ENCODE measurements at regions not wholly inside any gene's neighbourhood (a gene's known extent, or its start where the extent isn't known, plus 50 kb on each side); places are given as distances from the start of the nearest gene placed in this dataset.

DNA sequence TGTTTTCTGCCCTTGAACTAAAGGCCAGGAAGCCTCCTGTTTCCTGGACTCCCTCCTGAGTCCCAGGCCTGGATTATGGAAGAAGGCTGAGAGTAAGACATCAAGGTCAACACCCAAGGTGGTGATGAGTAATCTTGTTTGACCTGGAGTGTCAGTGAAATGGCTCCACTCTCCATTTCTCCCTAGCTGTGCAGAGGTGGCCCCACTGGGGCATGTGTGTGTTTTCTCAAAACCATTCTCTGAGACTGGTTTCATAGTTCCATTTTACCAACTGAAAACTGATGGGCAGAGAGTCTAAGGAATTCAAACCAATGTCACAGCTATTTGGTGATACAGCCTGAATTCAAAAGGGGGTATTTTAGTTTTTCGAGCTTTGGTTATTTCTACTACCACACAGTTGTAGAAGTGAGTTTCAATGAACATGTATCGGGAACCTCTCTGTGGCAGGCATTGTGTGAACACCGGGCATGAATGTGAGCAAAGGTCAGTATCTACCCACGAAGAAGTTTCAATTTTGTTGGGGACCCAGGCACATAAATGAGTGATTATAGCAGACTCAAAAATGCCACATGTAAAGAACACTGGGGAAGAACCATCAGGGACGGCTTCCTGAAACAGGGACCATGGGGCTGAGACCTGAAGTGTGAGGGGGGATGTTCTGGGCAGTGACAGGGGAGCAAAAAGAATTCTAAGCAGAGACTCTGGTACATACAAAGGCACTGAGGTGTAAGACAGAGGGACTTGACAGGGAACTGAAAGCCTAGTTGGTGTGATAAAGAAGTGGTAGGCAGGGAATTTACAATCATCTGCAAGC lies 269.6 kb upstream of the KLF4 start:
- no peak for DNase-seq

DNA sequence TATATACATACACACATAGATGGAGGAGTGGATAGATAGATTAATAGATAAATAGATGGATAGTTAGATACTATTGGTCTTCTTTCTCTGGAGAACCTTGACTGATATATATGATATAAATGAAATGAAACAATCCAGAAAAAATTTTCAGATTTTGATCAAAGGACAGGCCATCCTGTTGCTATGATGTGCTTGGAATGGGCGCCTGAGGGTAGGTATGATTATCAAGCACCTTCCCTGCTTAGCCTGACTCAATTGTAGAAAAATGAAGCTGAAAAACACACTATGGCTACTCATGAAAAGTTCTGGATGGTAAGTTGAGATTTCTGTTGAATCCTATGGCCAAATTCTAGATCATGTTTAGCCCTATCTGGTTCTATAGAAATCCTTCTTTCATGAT lies 266.5 kb upstream of the KLF4 start:
- no peak for DNase-seq

DNA sequence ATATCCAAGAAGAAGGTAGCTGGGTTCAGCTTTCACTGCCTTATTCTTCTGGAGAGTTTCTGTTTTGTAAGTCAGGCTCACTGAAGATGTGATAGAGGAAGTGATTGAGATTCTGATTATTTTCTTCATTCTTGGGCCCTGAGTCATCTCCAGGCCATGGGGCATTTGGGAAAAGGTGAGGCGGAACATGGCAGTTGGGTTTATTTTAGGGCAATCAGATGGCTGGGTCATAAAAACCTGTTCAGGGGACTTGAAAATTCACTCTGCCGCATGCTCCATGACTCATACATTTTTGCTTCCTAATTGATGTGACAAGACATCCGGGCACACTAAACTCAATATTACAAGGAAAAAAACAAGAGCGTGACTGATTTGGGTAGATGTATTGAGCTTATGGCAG lies 265.7 kb upstream of the KLF4 start:
- DNase-seq = no peak

DNA sequence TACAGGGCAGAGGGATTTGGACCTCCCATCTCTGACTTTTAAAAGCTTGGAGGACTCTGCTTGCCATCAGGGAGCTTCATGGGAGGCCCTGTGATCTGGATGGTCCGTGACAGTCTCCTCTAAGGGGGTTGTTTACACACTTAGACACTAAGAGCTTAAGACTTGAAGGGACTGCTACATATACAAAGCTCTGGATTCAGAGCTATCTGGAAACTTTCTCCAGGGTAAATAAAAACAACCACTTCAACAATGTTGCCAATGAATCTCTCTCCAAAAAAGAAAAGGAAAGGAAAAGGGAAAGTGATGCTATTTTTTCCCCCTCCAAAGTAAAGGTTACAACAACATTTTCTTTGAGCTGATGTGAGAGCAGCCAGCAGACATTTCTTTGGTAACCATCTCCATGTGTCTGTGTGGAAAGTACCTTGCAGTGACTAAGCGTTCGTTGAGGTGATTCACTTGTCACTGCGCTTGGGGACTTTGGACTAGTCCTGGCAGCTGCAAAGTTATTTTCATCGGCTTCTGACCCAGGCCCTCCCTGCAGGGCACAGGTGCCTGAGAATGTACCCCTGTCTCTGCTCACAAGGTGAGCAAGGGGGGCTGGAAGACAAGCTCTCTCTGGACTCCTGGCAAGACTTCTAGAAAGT lies 262.1 kb upstream of the KLF4 start:
- DNase-seq = no peak

DNA sequence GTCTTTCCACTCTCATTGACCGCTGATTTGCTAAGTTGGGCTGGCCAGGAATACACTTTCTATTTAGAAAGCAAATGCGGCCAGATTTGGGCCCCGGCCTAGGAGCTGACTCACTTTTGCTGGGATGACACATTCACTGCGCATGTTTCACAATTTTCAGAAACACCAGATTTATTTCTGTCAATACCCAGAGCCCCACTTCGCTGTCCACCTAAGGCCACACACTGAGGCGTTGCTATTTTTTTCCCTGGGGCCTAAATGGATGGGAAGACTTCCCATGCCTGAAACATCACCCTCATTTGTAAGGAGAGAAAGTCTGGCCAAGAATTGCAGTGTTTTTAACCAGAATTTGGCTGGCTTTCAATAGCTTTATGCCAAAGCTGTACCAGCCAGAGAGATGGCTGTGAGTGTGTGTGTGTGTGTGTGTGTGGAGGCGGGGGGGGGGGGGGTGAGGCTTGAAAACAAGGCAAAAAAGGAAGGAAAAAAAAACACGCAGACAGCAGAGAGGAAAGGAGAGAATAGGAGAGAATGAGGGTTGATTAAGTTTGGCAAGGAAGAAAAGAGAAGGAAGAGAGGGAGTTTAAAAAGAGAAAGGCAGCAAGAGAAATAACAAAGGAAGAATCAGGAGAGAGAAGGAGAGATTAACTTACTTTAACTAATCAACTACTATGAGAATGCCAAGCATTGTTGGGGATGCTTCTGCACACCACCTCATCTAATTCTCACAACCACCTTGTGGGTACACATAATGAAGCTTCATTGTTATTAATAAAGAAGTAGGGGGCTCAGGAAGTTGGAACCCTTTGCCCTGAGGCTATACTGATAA lies 261.4 kb upstream of the KLF4 start:
- DNase-seq = peak; percentile 86

DNA sequence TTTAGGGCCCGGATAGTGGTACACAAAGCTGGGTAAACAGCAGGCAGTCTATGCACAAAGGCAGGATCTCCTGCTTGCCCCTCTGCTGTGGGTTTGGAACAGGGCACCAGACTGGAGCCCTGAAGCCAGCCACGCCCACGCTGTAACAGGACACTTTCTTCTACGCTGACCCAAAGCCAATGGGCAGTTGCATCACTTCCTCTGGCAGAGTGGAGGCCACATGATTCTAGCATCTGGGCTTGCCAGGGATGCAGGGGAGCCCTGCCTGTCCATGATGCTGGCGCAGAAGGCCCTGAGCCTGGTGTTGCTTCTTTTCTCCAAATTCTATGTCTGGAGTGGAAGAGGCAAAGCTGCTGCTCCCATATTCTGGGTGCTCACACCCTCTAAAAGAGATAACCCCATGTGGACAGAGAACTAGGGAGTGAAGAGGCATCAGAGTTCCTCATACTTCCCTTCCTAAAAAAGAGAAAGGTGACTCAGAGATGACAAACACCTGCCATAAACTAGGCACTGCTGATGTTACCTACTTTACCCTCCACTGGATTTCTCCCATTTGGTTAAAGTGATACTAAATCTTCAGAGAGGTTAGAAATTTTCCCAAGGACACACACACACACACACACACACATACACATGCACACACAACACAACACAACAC lies 260.3 kb upstream of the KLF4 start:
- peak; percentile 89 for DNase-seq

DNA sequence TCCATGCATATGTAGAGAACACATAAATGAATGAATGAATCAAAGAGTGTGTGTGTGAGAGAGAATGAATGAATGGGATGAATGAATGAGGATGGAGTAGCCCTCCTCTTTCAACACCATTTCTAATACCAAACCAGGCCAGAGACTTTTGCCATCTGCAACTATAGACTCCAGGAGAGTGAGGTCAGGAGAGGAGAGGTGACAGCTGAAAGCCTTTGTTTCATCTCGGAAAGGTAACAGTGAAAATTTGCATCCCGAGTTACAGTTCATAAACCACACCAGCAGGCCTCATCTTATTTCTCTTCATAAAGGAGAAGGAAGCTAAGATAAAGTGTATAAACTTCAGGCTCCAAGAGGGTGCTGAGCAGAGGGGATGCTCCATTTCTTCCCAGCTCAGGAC lies 255.3 kb upstream of the KLF4 start:
- DNase-seq = no peak

DNA sequence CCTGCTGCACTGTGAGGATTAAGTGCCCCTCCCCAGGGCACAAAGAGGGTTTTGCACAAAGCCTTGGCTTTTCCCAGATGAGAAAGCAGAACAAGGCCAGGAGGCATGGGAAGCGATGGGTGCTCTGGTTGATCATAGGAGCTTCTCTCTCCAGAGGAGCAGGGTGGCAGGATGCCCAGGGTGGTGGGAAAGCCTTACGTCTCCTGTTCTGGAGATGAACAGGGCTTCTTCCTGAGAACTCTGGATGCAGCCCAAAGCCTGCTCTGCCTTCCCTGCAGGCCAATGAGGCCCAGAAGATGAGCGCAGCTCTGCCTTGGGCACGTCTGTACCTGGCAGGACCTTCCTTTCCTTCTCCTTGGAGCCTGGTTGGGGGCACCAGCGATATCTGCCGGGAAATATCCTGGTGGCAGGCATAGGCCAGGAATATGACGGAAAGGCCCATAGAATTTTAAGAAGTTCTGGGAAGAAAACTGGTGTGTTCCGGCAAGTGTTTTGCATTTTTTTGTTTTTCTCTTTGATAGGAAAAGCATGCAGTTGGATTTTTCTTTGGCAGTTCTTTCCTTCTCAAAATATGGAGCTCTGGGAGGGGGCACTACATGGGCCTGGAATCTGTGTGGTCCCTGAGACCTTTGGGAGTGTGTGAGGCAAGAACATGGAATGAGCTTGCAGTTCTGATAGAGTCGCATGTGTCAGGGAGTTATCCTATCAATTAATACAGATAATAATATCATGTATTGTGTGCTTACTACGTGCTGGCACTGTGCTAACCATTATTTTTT lies 253.2 kb upstream of the KLF4 start:
- no peak for DNase-seq

DNA sequence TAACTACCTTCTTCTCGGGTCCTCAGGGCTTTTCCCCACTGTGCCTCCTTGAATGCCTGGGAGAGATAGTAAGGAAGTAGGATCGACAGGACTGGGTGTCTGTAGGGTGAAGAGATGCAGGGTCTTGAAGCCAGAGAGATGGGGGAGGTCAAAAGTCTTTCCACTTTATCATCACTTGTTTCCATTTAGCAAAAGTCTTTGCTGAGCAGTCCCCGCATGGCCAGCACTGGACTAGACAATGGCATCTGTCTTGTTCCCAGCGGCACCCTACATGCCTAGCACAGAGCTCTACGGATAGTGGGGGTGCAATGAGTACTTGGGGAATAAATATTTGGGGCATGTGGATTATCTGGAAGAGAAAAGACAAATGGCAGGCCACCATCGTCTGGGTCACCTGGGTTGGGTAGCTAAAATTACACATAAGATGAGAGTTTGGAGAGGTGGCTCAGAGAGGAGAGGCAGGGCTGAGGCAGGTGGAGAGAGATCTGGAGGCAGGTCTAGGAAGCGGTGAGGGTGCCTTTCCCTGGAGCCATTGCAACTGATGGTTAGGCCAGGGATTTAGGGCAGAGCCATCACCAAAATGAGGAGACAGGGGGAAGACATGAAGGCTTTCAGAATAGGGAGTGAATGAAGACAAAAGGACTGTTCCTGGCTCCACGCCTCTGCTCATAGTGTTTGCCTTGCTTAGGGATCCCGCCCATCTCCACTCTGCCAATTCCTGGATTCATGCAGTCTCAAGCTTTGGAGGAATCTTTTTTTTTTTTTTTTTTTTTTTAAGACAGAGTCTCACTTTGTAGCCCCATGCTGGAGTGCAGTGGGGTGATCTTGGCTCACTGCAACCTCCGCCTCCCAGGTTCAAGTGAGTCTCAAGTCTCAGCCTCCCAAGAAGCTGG lies 250.8 kb upstream of the KLF4 start:
- no peak for DNase-seq

DNA sequence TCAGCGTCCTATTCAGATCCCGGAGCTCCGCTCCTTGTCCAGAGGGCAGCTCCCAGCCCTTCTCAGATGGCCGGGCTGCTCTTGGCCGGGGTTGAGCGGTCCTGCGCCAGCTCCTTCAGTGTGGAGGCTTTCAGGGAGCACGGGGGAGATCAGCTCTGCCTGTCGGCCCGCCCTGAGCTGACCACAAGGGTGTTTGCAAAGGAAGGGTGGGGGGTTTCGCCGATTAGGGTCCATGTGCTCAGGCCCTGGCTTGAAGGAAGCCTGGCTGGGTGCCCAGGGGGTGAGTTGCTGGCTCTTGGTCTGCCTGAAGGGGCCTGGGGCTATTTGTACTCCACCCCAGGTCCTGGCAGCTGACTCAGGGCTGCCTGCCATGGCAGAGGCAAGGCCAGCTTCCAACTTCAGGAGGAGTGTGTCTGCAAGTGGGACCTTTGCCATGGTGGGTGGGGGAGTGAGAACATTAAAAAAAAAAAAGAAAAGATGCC lies 250.1 kb upstream of the KLF4 start:
- DNase-seq = peak; percentile 76

DNA sequence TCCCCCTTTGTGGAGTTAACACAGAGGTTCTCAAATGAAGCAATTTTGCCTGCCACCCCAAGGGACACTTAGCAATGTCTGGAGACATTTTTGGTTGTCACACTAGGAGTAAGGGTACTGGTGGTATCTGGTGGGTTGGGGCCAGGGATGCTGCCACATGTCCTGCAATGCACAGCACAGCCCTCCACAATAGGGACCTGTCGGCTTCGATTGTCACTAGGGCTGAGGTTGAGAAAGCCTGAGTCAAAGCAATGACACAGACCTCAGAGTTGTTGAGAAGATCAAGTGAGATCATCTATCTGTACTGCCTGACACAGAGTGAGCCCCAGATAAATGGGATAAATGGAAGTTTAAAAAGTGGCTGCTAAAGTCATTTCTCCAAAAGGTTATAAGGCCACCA lies 249.2 kb upstream of the KLF4 start:
- DNase-seq = no peak

DNA sequence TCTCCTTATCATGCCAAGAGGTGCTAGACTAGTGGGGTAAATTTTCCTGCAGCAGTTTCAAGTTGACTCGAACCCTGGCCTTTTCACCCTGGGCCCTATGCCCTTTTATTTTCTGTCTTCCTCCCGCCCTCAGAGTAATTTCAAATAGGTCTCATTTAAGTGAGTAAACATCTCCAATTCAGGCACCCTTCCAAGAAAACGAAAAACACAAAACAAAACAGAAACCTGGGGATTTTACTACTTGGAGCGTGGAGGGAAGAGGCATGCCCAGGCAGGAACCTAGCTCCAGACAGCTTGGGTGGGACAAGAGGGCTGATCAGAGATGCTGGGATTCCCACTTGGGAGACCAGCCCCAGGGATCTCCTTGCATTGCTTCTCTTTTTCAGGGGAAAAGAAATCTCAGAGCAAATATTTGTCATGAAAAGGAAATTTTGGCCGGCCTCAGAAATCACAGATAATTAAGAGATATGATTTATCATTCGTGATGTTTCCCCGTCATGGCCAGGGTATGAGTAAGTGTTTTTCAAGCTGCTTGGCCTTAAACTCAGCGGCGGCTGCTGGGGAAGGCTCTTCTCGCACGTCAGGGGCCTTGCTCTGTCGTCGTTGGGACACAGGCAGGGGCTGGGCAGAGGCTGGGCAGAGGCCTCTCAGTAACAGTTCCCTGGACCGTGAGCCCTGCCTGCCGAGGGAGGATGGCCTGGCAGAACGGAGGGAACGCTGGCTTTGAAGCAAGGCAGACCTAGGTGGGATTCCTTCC lies 248.6 kb upstream of the KLF4 start:
- no peak for DNase-seq

DNA sequence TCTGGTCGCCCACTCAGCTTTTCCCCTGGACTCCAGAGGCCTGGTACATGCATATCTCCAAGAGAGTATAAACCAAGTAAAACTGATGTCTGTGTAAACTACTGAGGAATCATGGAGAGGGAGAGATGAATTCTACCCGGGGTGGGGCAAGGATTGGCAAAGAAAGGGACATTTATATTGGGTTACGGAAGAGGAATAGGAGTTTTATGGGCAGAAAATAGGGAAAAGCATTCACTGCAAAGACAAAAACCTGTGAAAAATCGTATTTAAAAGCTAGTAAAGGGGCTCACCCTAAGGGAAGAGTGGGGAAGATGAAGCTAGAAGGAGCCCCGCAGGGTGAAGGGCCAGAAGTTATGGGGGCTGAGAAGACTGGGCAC lies 248.0 kb upstream of the KLF4 start:
- no peak for DNase-seq

DNA sequence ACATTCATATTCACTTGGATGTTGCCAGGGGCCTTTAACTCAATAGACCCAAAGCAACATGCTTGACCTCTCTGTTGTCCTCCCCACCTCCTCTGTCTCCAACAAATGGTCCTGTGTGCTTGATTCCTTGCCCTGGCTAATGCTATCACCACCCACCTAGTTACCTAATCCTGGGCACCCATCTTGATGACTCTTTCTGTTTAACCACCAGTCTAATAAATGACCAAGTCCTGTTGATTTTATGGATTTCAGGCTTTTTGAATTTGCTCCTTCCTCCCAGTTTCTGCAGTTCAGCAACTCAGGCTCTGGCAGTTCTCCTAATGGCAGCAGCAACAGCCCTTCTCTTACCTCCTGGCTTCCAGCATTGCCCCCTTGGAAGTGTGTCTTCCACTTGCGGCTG lies 246.3 kb upstream of the KLF4 start:
- no peak for DNase-seq

DNA sequence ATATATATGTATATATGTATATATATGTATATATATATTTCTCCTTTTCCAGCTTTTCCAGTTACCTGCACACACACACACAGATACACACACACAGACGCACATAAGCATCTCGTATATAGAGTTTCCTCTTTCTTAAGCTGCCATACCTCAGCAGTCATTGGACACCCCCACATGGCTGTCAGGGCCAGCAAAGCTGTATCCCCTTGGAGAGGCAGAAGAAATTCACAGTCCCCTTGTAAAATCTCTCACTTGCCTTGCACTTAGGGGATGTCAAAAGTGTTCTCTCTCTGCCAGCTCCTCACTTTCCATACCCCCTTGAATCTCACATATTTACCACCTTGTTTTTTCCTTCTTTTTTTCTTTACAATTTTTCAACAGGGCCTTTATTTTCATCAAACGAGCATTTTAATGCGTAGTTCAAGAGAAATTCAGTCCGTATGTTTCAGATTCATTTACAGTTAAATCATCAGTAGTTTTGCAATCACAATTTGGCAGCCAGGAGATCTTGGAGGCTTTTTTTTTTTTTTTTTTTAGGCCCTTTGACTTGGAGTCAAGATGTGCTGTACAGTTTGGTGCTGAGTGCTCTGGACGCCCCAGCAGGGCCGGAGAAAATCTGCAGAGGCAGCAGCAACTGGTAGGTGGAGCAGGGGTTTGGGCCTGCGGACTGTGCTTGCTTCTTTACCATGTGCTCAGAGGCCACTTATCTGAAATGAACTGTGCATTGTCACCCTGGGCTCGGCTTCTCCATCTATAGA lies 244.9 kb upstream of the KLF4 start:
- no peak for DNase-seq

DNA sequence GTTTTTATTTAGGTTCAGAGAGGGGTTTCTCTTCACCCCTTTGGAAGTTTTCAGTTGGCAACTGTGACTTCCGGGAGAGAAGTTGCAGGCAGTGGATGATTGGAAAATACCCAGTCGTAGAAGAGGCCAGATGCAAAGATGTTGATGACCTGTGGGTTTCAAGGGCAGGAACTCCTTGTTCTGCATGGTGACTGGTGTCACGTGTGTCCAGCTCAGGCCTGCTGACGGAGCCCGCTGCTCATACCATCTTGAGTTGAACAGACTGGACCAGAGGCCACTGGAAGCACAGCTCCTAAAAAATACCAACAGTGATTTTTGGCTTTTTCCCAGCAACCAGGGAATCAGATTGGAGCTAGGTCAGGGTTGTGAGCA lies 243.9 kb upstream of the KLF4 start:
- DNase-seq = peak; percentile 33

DNA sequence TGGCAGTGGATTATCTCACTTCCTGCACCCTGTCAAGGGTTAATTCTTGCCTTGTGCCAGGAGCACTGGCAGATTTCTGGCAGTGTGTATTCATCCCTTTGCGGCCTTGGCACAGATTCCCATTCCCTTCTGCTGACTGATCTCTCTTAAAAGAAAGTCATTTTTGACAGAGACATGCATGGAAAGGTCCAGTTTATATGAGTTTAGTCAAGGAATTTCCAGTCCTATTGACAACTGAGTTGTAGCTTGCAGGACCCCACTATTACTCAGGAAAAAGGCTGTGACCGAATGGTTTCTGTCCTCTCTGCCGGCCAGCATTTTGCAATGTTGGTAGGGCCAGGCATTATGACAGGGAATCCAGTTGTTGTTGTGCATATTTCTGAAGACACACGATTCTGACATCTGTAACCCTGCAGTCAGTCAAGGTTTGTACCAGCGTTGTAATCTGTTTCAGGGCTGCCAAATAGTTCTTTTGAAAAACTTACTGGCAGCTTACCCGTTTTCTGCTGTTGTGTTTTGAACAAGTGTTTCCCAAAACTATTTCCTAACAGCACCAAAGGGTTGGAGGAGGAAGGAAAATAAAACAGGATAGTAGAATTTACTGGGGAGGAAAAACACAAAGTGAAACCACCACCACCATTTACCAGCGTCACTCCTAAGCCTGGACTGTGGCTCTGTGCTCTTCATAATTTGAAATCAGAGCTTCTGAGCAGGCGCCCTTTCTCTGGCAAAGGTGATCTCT lies 243.4 kb upstream of the KLF4 start:
- peak; percentile 33 for DNase-seq

DNA sequence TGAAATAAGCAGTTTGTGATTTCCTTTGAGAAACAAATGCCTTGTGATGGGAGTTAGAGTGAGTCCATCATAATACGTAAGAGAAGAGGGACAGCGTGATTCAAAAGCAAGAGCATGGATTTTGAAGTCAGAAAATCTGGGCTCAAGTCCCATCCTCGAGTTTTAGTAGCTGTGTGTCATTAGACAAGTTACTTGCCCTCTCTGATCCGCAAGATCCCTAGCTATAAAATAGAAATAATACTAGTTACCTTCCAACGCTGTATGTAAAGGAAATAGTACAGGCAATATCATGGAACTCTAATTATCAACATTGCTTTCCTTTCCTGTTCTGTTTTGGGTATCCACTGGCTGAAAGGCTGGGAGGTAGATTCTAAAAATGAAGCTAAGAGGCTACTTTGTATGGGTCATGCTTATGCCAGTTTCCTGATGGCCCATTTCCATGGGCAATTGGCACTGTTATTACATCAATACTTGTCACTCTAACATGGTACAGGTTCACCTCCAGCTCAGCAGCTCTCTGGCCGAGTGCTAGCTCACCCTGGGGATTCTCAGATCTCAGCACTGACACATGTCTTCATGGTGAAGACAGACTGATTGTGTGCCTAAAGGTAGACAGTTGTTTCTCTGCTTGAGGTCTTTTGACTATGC lies 241.7 kb upstream of the KLF4 start:
- no peak for DNase-seq

DNA sequence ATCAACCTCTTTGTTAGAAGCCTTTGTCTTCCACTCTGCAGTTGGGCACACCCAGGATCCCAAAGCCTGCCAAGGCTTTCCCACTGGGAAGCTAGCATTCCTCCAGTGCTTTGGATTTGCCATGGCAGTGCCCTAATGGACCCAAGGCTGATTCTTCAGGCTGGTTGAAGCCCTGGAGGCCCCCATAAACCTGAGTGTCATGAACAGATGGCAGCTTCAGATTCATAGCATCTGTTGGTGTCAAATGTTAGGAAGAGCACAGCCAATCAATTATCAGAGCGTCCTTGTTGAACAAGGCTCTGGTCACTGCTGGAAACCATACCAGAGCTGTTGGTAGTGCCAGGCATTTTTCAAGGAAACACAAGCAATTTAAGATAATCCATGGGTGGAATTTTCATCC lies 241.1 kb upstream of the KLF4 start:
- no peak for DNase-seq
